ENCODE measurements at regions not wholly inside any gene's neighbourhood (a gene's known extent, or its start where the extent isn't known, plus 50 kb on each side); places are given as distances from the start of the nearest gene placed in this dataset.

- DNase-seq (ENCODE audit: low read depth, low spot score) (no peak), FAIRE-seq (no peak)
- TF ChIP-seq CTCF (IDR thresholded peaks at IDR 0.05; ENCODE audit: extremely low read depth in 1 of 2, insufficient read depth in 1 of 2, low read depth in 1 of 2, low read length in 2 of 2) (no peak), MAX (IDR thresholded peaks at IDR 0.05; ENCODE audit: insufficient read depth, insufficient read length) (no peak), JUN (IDR thresholded peaks at IDR 0.05; ENCODE audit: borderline replicate concordance, insufficient read depth, insufficient read length, low read depth) (no peak), MYC (IDR thresholded peaks at IDR 0.05; ENCODE audit: low read depth, low read length) (no peak), GATA2 (IDR thresholded peaks at IDR 0.05; ENCODE audit: insufficient read depth, insufficient read length, low read depth, low read length) (no peak), EZH2 (IDR thresholded peaks at IDR 0.05; ENCODE audit: borderline replicate concordance, low read depth, low read length, severe bottlenecking) (no peak)
- no peak overlapping the region for H2AFZ ChIP-seq (ENCODE audit: low read depth, low read length)
- no peak overlapping the region for H3K4me3 ChIP-seq (replicated peaks in 1 of 3; ENCODE audit: insufficient read depth in 1 of 3, low read depth in 1 of 3, low read length in 3 of 3)
- no peaks in the 10 kb centered on the region for H3K36me3 ChIP-seq (ENCODE audit: control insufficient read depth in 2 of 2, extremely low read depth in 1 of 2, insufficient read depth in 2 of 2, low read length in 2 of 2)
- no peaks in the 10 kb centered on the region for H3K4me1 ChIP-seq (ENCODE audit: control insufficient read depth, extremely low read depth, insufficient read depth, low read length)
- BruUV-seq (replicated peaks), result no TSS peak
- H3K9me1 ChIP-seq (replicated peaks; ENCODE audit: control insufficient read depth, extremely low read depth, insufficient read depth, low read length), result no peaks in the 10 kb centered on the region
- ChIA-PET POLR2A (no interaction called here), CTCF (no interaction called here)
- H3K27ac ChIP-seq (ENCODE audit: insufficient read depth, low read depth, low read length), result no peak overlapping the region
- no peaks in the 10 kb centered on the region for H4K20me1 ChIP-seq (replicated peaks; ENCODE audit: control insufficient read depth, extremely low read depth, insufficient read depth, low read length)
- dilution Hi-C loops (cut with MboI; ENCODE audit: extremely low pct_ligation_motif_present, low sequenced_read_pairs), result no loop called here
- no peak overlapping the region for H3K4me2 ChIP-seq (ENCODE audit: insufficient read depth, low read length)
- intact Hi-C loops (cut with micrococcal nuclease), result no loop called here
- peaks cover 0 to 4% of the 10 kb centered on the region in 2 experiments for H3K27me3 ChIP-seq (ENCODE audit: control insufficient read depth in 2 of 2, insufficient read depth in 2 of 2, low read length in 2 of 2)
- H3K9me3 ChIP-seq (replicated peaks; ENCODE audit: control insufficient read depth, insufficient read depth, low read length), result no peaks in the 10 kb centered on the region
- H3K79me2 ChIP-seq (ENCODE audit: control insufficient read depth, insufficient read depth, low read length), result no peaks in the 10 kb centered on the region
- no peak overlapping the region for H3K9ac ChIP-seq (replicated peaks; ENCODE audit: extremely low read depth, insufficient read depth, low read length)
These were observed 415.6 kb upstream of the FZD8 start for GRCh38 chr10:36057731-36058130.

- ChIA-PET POLR2A (no interaction called here), CTCF (no interaction called here)
- Histone ChIP-seq H2AFZ (ENCODE audit: low read depth, low read length) (no peak overlapping the region), H4K20me1 (replicated peaks; ENCODE audit: control insufficient read depth, extremely low read depth, insufficient read depth, low read length) (no peaks in the 10 kb centered on the region), H3K36me3 (ENCODE audit: control insufficient read depth in 2 of 2, extremely low read depth in 1 of 2, insufficient read depth in 2 of 2, low read length in 2 of 2) (no peaks in the 10 kb centered on the region), H3K79me2 (ENCODE audit: control insufficient read depth, insufficient read depth, low read length) (no peaks in the 10 kb centered on the region), H3K4me1 (ENCODE audit: control insufficient read depth, extremely low read depth, insufficient read depth, low read length) (no peaks in the 10 kb centered on the region), H3K4me2 (ENCODE audit: insufficient read depth, low read length) (no peak overlapping the region), H3K9me1 (replicated peaks; ENCODE audit: control insufficient read depth, extremely low read depth, insufficient read depth, low read length) (no peaks in the 10 kb centered on the region), H3K9ac (replicated peaks; ENCODE audit: extremely low read depth, insufficient read depth, low read length) (no peak overlapping the region), H3K27me3 (ENCODE audit: control insufficient read depth in 2 of 2, insufficient read depth in 2 of 2, low read length in 2 of 2) (peaks cover 0 to 4% of the 10 kb centered on the region in 2 experiments), H3K4me3 (replicated peaks in 1 of 3; ENCODE audit: insufficient read depth in 1 of 3, low read depth in 1 of 3, low read length in 3 of 3) (no peak overlapping the region), H3K27ac (ENCODE audit: insufficient read depth, low read depth, low read length) (no peak overlapping the region), H3K9me3 (replicated peaks; ENCODE audit: control insufficient read depth, insufficient read depth, low read length) (no peaks in the 10 kb centered on the region)
- no peak for DNase-seq (ENCODE audit: low read depth, low spot score)
- no peak for FAIRE-seq
- dilution Hi-C loops (cut with MboI; ENCODE audit: extremely low pct_ligation_motif_present, low sequenced_read_pairs) (no loop called here), intact Hi-C loops (cut with micrococcal nuclease) (no loop called here)
- TF ChIP-seq MYC (IDR thresholded peaks at IDR 0.05; ENCODE audit: low read depth, low read length), result no peak
- no peak for TF ChIP-seq CTCF (IDR thresholded peaks at IDR 0.05; ENCODE audit: extremely low read depth in 1 of 2, insufficient read depth in 1 of 2, low read depth in 1 of 2, low read length in 2 of 2)
- no TSS peak for BruUV-seq (replicated peaks)
These were observed 415.1 kb upstream of the FZD8 start for GRCh38 chr10:36057180-36057579.

All from endothelial cell of umbilical vein (primary cell).